ENCODE measurements at regions not wholly inside any gene's neighbourhood (a gene's known extent, or its start where the extent isn't known, plus 50 kb on each side); places are given as distances from the start of the nearest gene placed in this dataset.

DNA sequence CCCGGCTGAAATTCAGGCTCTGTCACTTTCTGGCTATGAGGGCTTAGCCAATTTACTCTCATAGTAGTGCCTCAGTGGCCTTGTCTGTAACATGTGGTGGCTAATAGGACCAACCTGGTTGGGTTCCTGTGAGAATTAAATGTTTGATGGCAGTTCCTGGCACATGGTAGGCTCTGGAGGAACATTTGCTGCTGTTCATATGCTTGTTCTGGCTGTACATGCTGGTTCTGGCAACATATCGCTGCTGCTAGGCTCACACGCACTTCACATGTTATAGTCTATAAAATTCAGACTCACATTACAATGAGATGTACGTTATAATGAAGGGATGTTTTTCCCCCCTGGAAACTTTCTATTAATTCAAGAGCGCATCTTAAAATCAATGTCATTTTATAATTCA is 417.7 kb upstream of the GYPC start:
- H3K4me1 ChIP-seq (replicated peaks; ENCODE audit: insufficient read depth): no peaks in the 10 kb centered on the region
- H3K4me2 ChIP-seq: no peak overlapping the region
- intact Hi-C loops (cut with micrococcal nuclease; ENCODE audit: unreplicated experiment): no loop called here
- POLR2A ChIA-PET (ENCODE audit: unreplicated experiment): no interaction called here
- no peak overlapping the region for H3K27ac ChIP-seq
- no peaks in the 10 kb centered on the region for H3K36me3 ChIP-seq (ENCODE audit: low read depth)
- CTCF ChIA-PET: no interaction called here
- H3K9me2 ChIP-seq (ENCODE audit: insufficient read depth): no peaks in the 10 kb centered on the region
- H3K4me3 ChIP-seq: no peak overlapping the region
- no peaks in the 10 kb centered on the region for H3F3A ChIP-seq (ENCODE audit: insufficient read depth, low read depth)
- DNase-seq: no peak
- no peaks in the 10 kb centered on the region for H4K20me1 ChIP-seq (ENCODE audit: insufficient read depth)
- H3K27me3 ChIP-seq (ENCODE audit: insufficient read depth, low read depth): peaks cover 45% of the 10 kb centered on the region
- no TSS peak for BruUV-seq (replicated peaks)
- H3K79me2 ChIP-seq (ENCODE audit: low read depth): no peaks in the 10 kb centered on the region
- no peak for TF ChIP-seq EZH2 (IDR thresholded peaks at IDR 0.05; ENCODE audit: low read depth)
- TF ChIP-seq, protein P1, sequence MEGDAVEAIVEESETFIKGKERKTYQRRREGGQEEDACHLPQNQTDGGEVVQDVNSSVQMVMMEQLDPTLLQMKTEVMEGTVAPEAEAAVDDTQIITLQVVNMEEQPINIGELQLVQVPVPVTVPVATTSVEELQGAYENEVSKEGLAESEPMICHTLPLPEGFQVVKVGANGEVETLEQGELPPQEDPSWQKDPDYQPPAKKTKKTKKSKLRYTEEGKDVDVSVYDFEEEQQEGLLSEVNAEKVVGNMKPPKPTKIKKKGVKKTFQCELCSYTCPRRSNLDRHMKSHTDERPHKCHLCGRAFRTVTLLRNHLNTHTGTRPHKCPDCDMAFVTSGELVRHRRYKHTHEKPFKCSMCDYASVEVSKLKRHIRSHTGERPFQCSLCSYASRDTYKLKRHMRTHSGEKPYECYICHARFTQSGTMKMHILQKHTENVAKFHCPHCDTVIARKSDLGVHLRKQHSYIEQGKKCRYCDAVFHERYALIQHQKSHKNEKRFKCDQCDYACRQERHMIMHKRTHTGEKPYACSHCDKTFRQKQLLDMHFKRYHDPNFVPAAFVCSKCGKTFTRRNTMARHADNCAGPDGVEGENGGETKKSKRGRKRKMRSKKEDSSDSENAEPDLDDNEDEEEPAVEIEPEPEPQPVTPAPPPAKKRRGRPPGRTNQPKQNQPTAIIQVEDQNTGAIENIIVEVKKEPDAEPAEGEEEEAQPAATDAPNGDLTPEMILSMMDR (conservative IDR thresholded peaks at IDR 0.05): no peak
- no peaks in the 10 kb centered on the region for H3K9me3 ChIP-seq (ENCODE audit: insufficient read depth, low read depth)
- no peak overlapping the region for H2AFZ ChIP-seq

DNA sequence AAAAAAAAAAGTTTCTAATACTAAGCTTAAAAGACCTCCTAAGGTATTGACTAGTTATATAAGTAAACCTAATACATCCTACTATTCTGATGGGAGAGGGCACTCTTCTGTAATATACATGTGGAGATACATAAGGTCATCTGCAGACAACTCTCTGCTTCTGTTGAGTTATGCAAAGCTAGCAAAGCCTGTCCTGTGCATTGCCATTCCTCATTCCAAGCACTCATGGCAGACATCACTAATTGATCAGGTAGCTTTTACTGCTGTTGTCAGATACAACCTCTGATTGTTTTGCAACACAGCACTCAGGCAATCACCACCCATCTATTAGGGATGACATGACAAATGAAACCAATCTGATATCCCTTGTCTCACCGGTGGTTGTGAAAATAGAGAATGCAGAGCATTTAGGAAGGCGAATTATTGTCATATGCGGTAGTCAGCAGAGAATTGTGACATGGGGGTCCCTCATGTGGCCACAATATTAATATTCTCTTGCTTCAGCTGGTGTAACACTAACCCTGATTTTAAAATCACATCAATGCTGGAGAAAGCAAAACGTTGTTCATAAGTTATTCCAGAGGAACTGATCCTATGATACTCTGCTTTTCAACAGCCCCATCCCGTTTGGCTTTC is 416.5 kb upstream of the GYPC start:
- no peak for DNase-seq
- Histone ChIP-seq H3K36me3 (ENCODE audit: low read depth) (no peaks in the 10 kb centered on the region), H3K9me2 (ENCODE audit: insufficient read depth) (no peaks in the 10 kb centered on the region), H3K4me2 (no peak overlapping the region), H3K4me3 (no peak overlapping the region), H2AFZ (no peak overlapping the region), H3K9me3 (ENCODE audit: insufficient read depth, low read depth) (no peaks in the 10 kb centered on the region), H3K27me3 (ENCODE audit: insufficient read depth, low read depth) (peaks cover 42% of the 10 kb centered on the region), H3K79me2 (ENCODE audit: low read depth) (no peaks in the 10 kb centered on the region), H3K27ac (no peak overlapping the region), H3K4me1 (replicated peaks; ENCODE audit: insufficient read depth) (no peaks in the 10 kb centered on the region), H4K20me1 (ENCODE audit: insufficient read depth) (no peaks in the 10 kb centered on the region), H3F3A (ENCODE audit: insufficient read depth, low read depth) (no peaks in the 10 kb centered on the region)
- no TSS peak for BruUV-seq (replicated peaks)
- POLR2A ChIA-PET (ENCODE audit: unreplicated experiment): no interaction called here
- CTCF ChIA-PET: no interaction called here
- intact Hi-C loops (cut with micrococcal nuclease; ENCODE audit: unreplicated experiment): no loop called here
- TF ChIP-seq EZH2 (IDR thresholded peaks at IDR 0.05; ENCODE audit: low read depth): no peak
- TF ChIP-seq, protein P1 (conservative IDR thresholded peaks at IDR 0.05): no peak

DNA sequence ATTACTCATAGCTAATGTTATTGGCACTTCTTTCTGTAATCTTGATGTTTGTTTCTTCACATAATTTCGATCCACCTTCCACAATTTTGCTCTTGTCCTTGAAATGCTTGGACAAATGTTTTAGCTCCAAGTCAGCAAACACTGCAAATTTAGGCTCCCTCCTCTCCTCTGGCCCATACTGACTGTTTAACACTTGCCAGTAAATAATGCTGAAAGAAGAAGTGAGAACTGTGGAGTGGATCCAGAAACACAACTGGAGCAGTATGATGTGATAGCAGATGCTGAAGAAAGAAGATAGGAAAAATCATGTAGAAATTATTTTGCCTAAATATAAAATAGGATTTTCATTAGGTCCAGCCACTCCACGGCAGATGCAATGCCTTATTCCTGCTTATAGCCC is 415.0 kb upstream of the GYPC start:
- intact Hi-C loops (cut with micrococcal nuclease; ENCODE audit: unreplicated experiment): no loop called here
- no peaks in the 10 kb centered on the region for H3K36me3 ChIP-seq (ENCODE audit: low read depth)
- ChIA-PET POLR2A (ENCODE audit: unreplicated experiment) (no interaction called here), CTCF (no interaction called here)
- H3K4me2 ChIP-seq: no peak overlapping the region
- peaks cover 42% of the 10 kb centered on the region for H3K27me3 ChIP-seq (ENCODE audit: insufficient read depth, low read depth)
- no peaks in the 10 kb centered on the region for H3K4me1 ChIP-seq (replicated peaks; ENCODE audit: insufficient read depth)
- H4K20me1 ChIP-seq (ENCODE audit: insufficient read depth): no peaks in the 10 kb centered on the region
- BruUV-seq (replicated peaks): no TSS peak
- no peaks in the 10 kb centered on the region for H3F3A ChIP-seq (ENCODE audit: insufficient read depth, low read depth)
- H3K79me2 ChIP-seq (ENCODE audit: low read depth): no peaks in the 10 kb centered on the region
- H3K9me2 ChIP-seq (ENCODE audit: insufficient read depth): no peaks in the 10 kb centered on the region
- H3K27ac ChIP-seq: no peak overlapping the region
- no peak overlapping the region for H3K4me3 ChIP-seq
- no peaks in the 10 kb centered on the region for H3K9me3 ChIP-seq (ENCODE audit: insufficient read depth, low read depth)
- no peak for DNase-seq
- TF ChIP-seq, protein P1 (conservative IDR thresholded peaks at IDR 0.05): no peak
- no peak for TF ChIP-seq EZH2 (IDR thresholded peaks at IDR 0.05; ENCODE audit: low read depth)
- no peak overlapping the region for H2AFZ ChIP-seq

All from PC-9 (cell line).